HG03025 (cell line): ENCODE measurements at regions not wholly inside any gene's neighbourhood (a gene's known extent, or its start where the extent isn't known, plus 50 kb on each side); places are given as distances from the start of the nearest gene placed in this dataset.

Source experiments
- ATAC-seq: cut with Tn5 transposase; IDR thresholded peaks from one replicate; pipeline ENCODE4 v1.9.1; 2021; ENCODE audit warnings: mild to moderate bottlenecking, moderate library complexity; ENCODE audit not compliant: unreplicated experiment, low FRiP score

DNA sequence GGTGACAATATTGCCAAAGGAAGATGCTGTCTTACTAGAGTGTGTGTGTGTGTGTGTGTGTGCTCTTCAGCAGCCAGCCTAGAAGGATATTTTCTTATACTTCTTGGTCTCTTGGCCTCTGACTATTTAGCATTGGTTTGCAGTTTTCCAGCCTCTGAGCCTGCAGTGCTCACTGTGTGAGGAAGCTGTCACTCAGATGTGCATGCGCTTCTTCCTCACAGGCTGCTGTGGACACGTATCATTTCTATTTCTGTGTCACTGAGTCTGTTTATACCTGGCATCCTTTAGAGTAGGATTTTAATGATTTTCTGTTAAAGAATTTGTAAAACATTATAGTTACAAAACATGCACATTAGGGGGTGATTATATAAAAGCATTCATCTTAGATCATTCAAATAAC, 83.3 kb downstream of the ALDH8A1 start:
- ATAC-seq: no peak

DNA sequence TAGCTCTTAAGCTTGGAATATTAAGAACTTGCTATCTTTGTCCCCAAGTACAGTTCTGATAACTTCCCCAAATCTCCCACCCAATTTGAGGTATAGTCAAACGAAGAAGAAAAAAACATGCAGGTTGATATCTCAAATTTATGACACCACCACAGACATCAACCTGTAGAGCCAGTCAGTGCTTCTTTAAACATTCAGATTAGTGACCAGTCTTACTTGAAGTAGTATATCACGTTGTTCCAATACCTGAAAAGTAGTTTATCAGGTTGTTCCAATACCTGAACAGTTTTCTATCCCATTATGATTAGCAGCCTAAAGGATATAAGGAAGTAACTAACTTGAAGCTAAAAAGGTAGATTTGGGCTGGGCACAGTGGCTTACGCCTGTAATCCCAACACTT, 85.3 kb downstream of the ALDH8A1 start:
- ATAC-seq: no peak

DNA sequence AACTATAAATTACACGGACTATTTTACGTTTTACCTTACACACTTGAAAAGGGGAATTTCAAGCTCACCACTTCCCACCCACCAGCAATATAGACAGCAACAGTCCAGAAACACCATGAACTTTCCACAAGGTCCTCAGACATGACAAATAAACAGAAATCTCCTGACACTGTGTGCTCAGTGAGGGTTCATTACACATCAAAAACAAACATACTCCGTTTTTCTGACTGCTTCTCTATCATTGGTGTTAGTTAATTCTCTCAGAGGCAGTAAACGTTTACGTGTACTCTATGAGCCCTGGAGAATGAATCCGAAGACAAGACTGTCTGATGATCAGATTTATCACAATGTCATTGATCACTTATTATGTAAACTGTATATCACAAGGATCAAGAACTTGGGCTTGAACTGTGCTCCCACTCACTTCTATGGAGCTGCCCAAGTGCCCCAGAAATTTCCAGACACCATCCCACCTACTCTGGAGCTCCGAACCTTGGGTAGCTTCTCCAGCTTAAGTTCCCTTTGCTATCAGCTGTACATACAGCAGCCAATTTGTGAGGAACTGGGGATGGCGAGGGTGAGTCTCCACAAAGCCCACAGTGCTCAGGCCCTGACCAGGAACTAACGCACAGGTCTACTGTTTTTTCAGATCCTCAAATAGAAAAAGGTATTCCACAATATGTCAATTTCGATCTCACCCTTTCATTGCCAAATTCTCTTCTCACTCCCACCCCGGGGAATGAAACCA, 86.0 kb downstream of the ALDH8A1 start:
- no peak for ATAC-seq

DNA sequence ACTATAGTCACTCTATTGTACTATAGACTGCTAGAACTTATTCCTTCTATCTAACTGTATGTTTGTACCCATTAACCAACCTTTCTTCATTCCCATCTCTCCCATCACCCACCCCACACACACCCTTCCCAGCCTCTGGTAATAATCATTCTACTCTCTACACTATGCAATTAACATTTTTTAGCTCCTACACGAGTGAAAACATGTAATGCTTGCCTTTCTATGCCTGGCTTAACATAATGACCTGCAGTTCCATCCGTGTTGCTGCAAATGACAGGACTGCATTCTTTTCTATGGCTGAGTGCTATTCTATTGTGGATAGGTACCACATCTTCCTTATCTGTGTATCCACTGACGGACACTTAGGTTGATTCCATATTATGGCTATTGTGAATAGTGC, 95.5 kb downstream of the ALDH8A1 start:
- ATAC-seq: no peak

DNA sequence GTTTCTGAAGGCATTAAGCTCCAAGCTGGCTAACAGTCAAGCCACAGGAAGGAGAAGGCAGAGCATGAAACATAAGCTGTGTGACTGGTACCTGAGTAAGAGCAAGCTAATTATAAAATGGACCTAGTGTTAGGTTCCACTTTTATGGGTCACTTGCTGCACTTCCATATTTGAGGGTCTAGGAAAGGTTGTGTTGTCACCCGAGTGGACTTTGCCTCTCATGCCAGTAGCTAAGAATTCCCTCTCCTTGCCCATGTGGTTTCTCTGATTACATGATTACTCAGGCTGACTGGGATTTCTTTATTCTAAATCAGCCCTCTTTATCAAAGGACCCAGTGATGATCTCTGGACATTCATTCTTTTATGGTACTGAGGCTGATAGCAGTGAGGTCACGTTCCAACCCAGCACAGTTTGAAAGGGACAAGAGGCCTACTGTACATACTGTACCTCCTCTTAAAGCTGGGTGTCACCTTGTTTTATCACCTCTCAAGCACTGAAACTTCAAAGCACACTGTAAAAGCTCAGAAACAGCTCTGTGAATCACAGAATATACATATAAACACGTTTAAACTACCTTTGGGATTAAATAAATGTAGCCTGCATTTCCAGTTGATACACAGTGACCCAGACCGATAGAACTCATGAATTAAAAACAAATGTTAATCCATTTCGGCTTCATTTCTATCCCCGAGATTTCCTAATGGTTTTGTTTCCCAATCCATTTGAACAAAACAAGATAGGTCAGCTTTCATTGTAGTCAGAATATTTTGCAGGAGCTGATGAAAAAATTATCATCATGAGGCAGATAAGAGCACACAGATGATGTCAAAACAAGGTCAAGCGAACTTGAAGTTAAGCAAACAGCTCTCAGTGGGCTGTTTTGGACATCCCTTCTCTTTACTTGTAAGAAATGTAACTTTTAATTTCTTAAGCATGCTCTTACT, 96.5 kb downstream of the ALDH8A1 start:
- ATAC-seq: no peak

DNA sequence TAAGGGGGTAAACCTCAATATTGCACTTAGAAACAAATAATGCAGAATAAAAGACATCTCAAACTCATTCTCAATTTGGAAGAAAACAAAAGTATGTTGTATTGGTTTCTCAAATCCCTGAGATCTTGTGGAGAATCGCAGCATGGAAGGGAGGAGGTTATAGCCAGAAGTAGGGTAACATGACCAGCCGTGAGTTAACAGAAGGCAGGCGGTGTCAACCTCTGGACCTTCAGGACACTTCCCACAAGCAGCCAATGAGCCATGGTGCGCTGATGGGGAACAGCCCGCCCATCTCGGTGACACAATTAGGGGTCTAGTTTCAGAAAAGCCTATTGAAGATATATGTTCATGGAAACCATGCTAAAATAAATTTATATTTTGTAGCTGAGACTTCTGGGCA, 98.4 kb downstream of the ALDH8A1 start:
- ATAC-seq: no peak

DNA sequence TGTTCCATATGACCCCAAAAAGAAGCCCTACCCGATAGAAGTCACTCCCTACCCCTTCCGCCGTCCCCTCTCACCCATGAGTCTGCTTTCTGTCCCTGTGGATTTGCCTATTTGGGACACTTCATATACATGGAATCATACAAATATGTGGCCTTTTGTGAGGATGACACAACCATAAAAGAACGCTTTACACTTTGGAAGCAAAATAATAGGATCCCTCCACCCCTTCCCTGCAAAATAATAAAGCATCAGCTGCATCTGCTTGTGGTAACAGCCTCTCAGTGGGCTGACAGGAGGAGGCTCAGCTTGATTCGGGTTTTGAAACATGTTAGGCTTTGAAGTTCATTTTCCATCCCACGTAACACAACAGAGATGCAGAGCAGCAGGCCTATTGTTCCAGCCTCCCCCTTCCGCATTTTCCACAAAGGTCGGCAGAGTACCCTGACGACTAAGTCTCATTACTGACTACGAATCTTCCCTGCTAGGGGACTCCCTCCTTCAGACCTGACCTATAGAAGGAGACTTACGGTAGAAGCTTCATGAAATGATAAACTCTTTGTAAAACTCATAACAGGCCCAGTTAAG, 99.1 kb downstream of the ALDH8A1 start:
- no peak for ATAC-seq

DNA sequence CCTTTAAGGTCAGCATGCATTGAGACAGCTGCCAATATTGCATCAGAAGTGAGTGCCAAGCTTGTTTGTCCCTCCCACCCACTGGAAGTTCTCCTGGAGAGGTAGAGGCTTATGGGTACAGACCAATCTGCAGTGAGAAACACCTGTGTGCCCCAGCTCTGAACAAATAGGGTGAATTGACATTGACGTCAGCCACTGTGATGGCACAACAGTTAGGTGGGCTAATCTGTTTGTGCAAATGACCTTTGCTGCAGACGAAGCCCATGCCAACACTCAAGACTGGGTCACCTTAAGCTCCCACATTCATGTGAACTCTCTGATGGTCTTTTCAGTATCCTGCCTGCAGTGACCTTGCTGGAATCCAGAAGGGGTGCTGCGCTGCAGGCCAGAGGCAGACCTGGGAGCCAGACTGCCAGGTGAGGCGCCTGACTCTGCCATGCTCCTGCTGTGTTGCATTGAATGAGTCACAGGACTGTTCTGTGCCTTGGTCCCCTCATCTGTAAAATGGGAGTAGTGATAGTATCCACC, 99.9 kb downstream of the ALDH8A1 start:
- no peak for ATAC-seq

DNA sequence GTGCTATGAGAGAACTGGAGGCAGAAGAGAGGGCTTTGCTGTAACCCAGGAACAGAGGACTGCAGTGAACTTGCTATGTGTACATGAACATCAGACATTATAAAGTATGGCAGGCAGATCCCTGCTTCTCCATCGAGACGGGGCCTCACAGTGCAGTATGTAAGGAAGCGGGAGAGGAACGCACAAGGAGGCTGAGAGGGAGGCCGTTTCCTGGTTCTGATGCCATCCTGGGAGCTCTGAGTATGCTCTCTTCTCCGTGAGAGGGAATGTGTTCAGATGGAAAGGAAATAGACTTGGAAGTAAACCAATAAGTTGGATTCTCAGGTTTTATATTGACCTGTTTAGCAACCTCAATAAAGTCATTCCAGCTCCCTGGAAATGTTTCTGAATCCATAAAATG, 101.8 kb downstream of the ALDH8A1 start:
- ATAC-seq: no peak

DNA sequence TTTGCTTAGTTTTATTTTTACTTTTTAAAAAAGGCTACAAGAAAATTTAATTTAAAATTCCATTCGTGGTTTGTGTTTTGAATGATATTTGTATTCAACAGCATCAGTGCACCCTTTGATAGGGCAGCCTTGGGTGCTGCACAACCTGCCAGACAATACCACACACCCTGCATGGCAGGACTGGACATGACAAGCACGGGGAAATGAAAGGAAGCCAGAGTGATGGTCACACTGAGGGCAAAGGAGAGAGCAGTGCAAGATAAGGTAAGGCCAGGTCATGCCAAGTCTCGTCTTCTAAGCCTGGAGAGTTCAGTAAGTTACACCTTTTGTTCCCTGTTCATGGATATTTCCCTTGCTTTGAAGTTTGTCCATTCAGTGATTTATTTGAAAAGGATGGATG, 103.0 kb downstream of the ALDH8A1 start:
- no peak for ATAC-seq

DNA sequence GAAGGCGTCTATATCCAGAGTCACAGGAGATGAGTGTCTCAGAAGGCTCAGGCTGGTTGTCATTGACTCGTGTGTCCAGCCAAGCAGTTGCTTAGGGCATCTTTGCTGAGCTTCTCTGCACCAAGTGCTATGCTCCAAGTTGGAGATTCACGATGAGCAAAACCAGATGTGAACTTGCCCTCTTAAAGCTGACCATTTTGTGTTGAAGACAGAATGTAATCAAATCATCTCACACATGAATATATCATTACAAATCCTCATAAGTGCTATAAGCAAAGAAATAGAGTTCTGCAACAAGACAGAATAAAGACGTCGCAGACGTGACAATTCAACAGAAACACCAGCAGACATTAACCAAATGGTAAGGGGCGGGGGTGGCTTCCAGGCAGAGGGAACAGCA, 103.9 kb downstream of the ALDH8A1 start:
- ATAC-seq: no peak

DNA sequence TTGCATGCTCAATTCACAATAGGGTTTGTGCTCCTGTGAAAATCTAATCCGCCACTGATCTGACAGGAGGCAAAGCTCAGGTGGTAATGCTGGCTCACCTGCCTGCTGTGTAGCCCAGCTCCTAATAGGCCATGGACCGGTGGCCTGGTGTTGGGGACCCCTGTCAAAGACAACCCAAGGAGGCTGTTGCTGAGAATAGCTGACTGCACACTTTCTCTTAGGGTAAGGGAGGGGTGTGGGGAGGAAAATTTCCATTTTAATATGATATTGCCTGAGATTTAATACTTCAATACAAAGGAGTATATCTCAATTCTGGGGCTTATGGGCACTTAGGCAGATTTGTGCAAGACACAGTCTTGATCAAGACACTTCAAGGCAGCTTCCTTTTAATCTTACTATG, 105.8 kb downstream of the ALDH8A1 start:
- ATAC-seq: no peak

DNA sequence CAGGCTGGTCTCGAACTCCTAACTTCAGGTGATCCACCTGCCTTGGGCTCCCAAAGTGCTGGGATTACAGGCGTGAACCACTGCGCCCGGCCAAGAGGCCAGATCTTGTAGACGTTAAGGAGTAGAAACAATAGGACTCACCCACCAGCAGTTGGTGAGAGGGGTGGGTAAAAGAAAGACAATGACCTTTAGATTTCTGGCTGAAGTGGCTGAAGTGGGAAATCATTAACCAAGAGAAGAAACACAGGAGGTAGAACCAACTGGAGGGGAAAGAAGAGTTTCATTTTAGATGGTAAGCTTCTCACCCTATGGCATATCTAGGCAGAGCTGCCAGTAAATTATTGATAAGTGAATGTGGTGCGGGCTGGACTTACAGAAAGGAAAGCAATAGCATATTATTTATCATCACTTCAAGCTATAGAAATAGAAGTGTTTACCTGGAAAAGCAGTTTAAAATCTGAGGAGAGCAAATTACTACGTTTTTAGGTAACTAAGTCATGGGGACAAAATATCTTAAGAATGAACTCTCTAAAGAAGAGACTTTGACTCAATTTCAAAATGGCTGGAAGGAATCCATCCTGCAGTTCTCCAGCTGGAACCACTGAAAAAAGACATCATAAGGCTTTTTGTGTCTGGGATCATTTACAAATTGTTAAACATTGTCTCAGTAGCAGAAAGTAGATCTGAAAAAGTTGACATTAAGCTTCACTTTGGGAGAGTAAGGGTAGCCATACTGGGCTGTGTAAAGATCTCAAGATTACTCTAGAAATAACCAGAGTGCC, 109.6 kb downstream of the ALDH8A1 start:
- ATAC-seq: no peak

DNA sequence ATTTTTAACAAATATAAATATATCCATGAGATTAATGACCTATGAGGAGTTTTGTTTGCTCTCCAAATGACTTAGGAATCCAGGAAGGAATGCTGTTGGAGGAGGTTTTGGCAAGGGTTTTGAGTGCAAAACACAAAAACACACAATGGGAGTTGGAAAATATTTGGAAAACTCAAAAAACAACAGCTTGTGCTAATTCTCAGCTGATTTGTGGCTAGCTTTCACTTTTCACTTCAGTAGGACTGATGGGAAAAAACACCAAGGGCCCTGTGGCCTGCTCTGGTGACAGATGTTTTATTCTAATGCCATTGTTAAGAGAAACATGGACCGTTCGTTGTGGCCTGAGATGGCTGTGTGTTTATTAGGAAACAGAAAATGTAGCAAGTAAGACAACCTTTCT, 113.9 kb downstream of the ALDH8A1 start:
- no peak for ATAC-seq

DNA sequence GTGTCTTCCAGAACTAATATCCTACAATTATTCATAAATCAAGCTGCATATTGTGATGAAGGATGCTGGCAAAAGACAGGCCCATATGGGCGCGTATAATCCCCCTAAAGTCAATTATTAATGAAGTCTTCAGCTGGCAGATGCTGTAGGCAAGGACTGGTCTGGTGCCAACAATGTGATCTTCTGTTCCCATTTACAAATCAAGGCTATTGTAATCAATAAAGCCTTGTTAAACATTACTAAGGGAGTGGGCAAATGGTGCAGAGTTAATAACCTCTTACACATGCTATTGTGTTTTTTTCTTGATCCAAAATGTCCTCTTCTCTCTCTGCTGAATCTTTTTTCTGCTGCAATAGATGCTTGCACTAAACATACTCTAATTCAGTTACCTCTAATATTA, 119.0 kb downstream of the ALDH8A1 start:
- ATAC-seq: no peak

DNA sequence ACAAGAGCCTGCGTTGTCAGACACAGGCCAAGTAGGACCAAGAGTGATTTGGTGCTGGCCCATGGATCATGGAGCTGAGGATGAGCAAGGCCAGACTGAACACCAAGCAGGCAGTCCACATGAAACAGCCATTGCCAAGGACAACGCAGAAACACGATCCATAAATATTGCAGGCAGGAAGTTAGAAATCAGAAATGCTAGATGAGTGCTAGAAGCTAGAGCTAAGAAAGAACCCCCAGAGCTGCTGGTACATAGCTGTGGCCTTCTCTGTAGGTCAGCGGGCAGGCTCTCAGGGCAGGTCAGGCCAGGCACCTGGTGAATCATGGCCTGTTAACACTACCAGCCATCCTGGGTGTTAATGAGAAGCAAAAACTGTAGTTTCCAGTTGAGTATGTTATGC, 119.7 kb downstream of the ALDH8A1 start:
- no peak for ATAC-seq

DNA sequence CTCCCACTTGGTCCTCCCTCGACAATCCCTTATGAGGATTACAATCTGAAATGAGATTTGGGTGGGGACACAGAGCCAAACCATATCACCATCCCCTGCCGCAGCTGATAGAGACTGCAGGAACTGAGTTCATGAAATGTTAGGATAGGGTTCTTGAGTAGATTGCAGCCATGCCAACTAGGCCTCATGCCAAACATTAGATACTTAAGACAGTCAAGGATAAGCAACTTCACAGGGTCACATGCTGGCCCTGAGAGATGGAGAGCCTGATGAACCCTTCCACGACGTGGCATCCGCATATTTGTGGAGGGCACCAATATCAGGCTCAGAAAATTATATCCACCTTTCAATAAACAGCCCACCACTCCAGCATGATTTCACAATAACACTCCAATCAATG, 121.3 kb downstream of the ALDH8A1 start:
- ATAC-seq: no peak

DNA sequence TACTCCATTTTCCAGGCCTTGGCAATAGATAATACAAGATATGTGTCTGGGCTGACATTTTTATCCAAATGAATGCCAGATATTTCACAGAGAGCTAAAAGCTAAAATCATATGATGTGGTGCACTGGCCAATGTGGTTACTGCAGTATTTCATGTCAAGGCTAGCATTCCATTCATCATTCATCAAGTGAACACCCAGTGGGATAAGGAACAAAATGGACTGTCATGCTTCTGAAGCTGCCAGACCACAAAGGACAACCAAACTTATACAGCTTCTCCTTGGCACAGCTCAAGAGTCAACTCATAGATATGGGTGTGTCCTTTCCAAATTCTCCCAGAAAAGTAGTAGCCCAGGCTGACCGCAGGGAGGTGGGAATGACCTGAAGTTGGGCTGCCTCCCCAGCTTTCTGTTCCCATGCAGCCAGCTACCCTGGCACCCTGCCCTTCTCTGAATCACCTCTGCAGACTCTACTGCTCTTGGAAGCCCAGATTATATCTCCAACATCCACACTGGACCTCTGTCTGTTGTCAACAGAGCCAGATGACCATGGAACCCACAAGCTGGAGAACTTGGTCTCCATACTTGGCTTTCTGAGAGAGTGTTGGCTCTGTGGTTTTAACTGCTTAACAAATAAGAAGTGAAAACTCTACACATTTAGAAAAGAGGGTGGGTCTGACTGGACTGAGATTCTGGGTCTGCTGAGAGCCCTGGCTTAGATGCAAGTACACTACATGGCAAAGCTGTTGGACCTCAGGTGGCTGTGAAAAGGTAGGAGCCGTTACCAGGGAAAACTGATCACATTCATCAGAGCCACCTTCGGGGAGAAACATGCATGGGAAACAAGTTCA, 122.8 kb downstream of the ALDH8A1 start:
- peak; percentile 56 for ATAC-seq

DNA sequence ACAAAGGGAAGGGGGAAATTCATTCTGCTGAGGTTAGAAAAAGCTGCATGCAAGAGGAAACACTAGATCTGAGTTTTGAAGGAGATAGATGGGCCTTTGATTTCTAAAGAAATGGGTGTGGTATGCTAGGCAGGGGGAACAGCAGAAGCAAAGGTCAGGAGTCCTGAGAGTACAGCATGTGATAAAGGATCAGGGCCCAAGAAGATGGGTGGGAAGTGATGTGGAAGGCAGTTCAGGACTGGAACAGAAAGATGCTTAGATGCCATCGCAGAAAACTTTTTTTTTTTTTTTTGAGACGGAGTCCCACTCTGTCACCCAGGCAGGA, 126.2 kb downstream of the ALDH8A1 start:
- ATAC-seq: no peak
